T-helper 1 cell treated with Interleukin-12 subunit alpha and Interleukin-12 subunit beta and Interleukin-4 antibody, amounts not matched to agents 30 μg/mL and 1 μg/mL, for 36 hours (primary cell): ENCODE measurements at regions not wholly inside any gene's neighbourhood (a gene's known extent, or its start where the extent isn't known, plus 50 kb on each side); places are given as distances from the start of the nearest gene placed in this dataset.
"Not testable (repeated sequence)": the region's sequence is repeated elsewhere in the genome, so short reads cannot be mapped to it uniquely, and the experiment has no call there.

Experiments
- H3K27ac Mint-ChIP-seq: one replicate; pipeline ENCODE4 v1.8.0; 2021; ENCODE audit warnings: mild to moderate bottlenecking, mixed read lengths
- H3K27me3 Mint-ChIP-seq: one replicate; pipeline ENCODE4 v1.8.0; 2021; ENCODE audit warnings: low read depth, mixed read lengths
- H3K36me3 Mint-ChIP-seq: one replicate; pipeline ENCODE4 v1.8.0; 2021; ENCODE audit warnings: low read depth, mixed read lengths
- H3K4me1 Mint-ChIP-seq: one replicate; pipeline ENCODE4 v1.8.0; 2021; ENCODE audit warnings: low read depth, mixed read lengths
- H3K4me3 Mint-ChIP-seq: one replicate; pipeline ENCODE4 v1.8.0; 2021; ENCODE audit warnings: mild to moderate bottlenecking, moderate library complexity, mixed read lengths
- H3K9me3 Mint-ChIP-seq: one replicate; pipeline ENCODE4 v1.8.0; 2021; ENCODE audit warnings: mixed read lengths

DNA sequence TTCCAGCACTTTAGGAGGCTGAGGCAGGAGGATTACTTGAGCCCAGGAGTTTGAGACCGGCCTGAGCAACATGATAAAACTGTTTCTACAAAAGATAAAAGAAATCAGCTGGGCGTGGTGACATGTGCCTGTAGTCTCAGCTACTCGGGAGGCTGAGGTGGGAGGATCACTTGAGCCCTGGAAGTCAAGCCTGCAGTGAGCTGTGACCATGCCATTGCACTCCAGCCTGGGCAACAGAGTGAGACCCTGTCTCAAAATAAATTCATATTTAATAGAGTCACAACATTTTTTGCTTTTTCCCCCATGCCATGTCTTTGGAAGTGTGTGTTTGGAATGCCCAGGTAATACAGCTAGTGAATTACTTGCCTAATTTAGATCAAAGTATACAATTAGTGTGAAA is 349.6 kb downstream of the PRL start:
- not testable (repeated sequence) for H3K27ac Mint-ChIP-seq, H3K9me3 Mint-ChIP-seq, H3K27me3 Mint-ChIP-seq, H3K36me3 Mint-ChIP-seq, H3K4me3 Mint-ChIP-seq
- H3K4me1 Mint-ChIP-seq = peaks cover 13% of the 10 kb centered on the region

DNA sequence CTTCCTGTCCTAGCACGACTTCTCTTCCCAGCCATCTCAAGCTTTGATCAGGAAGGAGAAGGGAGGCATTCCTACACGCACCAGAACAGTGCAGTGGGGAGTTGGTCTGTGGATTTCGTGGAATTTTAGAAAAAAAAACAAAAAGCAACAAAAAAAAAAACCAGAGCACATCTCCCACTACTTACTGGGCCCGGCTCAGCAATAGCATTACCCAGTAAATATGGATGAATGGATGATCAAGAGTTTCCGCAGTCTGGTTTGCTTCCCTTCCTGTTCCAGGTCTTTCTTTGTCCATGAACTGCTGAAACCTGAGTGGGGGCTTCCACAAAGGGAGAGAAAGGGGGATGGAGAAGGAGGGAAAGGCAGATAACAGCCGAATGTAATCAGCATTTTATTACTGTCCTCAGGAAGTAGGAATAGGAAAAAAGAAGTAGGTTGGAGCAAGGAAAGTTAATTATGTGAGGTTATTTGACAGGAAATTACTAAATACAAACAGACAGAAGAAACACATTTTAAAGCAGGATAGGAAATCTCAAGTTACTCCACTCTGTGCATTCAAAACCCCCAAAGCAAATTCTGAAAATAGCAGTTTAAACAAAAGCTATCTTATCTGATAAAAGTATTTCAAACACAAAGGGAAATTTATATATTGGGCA is 349.0 kb downstream of the PRL start:
- no peak overlapping the region for H3K27ac Mint-ChIP-seq

GRCh38 chr6:21949211-21949801 is 347.5 kb downstream of the PRL start:
- H3K4me1 Mint-ChIP-seq = peaks cover 15% of the 10 kb centered on the region
- H3K9me3 Mint-ChIP-seq = no peaks in the 10 kb centered on the region
- no peak overlapping the region for H3K4me3 Mint-ChIP-seq
- no peak overlapping the region for H3K27ac Mint-ChIP-seq
- H3K36me3 Mint-ChIP-seq = no peaks in the 10 kb centered on the region
- peaks cover 5% of the 10 kb centered on the region for H3K27me3 Mint-ChIP-seq

More for the DNA sequence above, 349.0 kb downstream of the PRL start:
- Mint-ChIP-seq H3K36me3 (no peaks in the 10 kb centered on the region), H3K4me1 (peaks cover 13% of the 10 kb centered on the region), H3K9me3 (no peaks in the 10 kb centered on the region), H3K27me3 (peaks cover 5% of the 10 kb centered on the region), H3K4me3 (no peak overlapping the region)

DNA sequence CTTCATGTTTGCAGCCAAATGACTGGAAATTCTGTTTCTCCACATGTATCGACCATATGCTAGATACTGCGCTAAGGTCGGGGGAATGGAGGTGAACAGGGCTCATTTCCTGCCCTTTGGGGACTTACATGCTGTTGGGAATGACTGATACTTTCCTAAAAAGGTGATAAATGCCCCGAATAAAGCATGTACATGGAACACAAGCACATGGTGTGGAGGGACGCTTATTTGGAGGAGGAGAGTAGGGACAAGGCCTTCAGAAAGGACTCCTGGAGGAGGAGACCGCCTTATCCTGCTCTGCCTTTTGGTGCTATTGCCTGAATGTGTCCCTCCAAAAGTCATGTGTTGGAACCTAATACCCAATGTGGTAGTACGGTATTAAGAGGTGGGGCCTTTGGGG is 344.5 kb downstream of the PRL start:
- H3K9me3 Mint-ChIP-seq = no peaks in the 10 kb centered on the region
- H3K4me1 Mint-ChIP-seq = peaks cover 15% of the 10 kb centered on the region
- H3K36me3 Mint-ChIP-seq = no peaks in the 10 kb centered on the region
- no peak overlapping the region for H3K4me3 Mint-ChIP-seq
- H3K27ac Mint-ChIP-seq = no peak overlapping the region
- H3K27me3 Mint-ChIP-seq = peaks cover 5% of the 10 kb centered on the region

- H3K4me3 Mint-ChIP-seq = no peak overlapping the region
- H3K27me3 Mint-ChIP-seq = no peaks in the 10 kb centered on the region
- no peak overlapping the region for H3K27ac Mint-ChIP-seq
- no peaks in the 10 kb centered on the region for H3K36me3 Mint-ChIP-seq
- H3K9me3 Mint-ChIP-seq = no peaks in the 10 kb centered on the region
- H3K4me1 Mint-ChIP-seq = peaks cover 13% of the 10 kb centered on the region
Measured at GRCh38 chr6:21953831-21954801, 342.7 kb downstream of the PRL start.

DNA sequence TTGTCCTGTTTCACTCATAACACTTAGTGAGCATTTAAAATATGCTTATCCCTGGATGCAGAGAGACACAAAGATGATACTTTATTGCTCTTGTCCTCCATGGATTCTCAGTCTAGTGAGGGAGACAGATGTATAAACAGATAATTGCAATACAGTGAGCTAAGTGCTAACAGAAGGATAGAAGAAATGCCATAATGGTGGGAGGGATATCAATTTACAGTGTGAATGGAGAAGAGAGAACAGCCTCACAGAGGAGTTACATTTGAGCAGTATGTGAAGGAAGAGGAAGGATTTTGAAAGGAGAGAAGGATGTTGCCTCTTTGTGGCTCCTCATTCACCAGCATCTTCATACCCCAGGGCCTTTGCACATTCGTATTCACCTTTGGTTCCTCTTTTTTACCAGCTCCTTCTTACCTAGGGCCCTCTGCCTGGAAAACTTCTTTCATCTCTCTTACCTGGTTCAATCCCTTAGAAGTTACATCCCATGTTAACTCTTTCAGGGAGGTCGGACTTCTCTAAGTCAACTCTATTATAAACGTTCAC is 341.7 kb downstream of the PRL start:
- peaks cover 13% of the 10 kb centered on the region for H3K4me1 Mint-ChIP-seq
- no peaks in the 10 kb centered on the region for H3K9me3 Mint-ChIP-seq
- H3K27me3 Mint-ChIP-seq = no peaks in the 10 kb centered on the region
- no peak overlapping the region for H3K27ac Mint-ChIP-seq
- H3K4me3 Mint-ChIP-seq = no peak overlapping the region
- no peaks in the 10 kb centered on the region for H3K36me3 Mint-ChIP-seq

DNA sequence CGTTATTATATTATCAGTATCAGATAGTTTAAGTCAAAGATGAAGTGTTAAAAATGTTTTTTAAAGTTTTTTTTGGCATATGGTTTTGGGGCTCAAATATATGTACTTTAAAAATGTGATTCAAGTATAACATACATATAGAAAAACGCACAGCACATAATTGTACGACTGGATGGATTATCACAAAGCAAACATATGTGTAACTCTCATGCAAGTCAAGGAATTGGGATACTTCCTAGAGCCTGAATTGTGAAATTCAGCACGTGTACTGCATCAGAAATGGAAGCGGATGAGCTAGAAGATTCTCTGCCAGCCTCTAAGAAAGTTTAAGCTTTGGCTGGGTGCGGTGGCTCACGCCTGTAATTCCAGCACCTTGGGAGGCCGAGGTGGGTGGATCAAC is 340.9 kb downstream of the PRL start:
- no peak overlapping the region for H3K4me3 Mint-ChIP-seq
- H3K36me3 Mint-ChIP-seq = no peaks in the 10 kb centered on the region
- H3K9me3 Mint-ChIP-seq = no peaks in the 10 kb centered on the region
- H3K27ac Mint-ChIP-seq = no peak overlapping the region
- peaks cover 10% of the 10 kb centered on the region for H3K4me1 Mint-ChIP-seq
- H3K27me3 Mint-ChIP-seq = no peaks in the 10 kb centered on the region

DNA sequence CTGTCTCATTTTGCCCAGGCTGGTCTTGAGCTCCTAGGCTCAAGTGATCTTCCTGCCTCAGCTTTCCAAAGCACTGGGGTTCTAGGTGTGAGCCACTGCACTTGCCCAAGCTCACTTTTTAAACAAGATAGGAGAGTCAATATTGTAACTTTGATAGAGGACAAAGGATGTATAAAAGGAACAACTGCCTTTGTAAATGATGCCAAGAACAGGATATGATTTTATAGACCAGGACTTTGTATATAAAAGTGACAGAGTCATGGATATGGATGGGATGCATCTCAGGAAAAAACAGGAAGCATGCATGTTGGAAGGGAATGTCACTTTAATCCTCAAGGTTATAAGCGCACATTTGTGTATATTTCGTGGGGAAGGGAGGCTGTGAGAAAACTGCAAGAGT is 338.4 kb downstream of the PRL start:
- no peaks in the 10 kb centered on the region for H3K27me3 Mint-ChIP-seq
- no peaks in the 10 kb centered on the region for H3K36me3 Mint-ChIP-seq
- no peaks in the 10 kb centered on the region for H3K9me3 Mint-ChIP-seq
- H3K4me1 Mint-ChIP-seq = peaks cover 2% of the 10 kb centered on the region
- no peak overlapping the region for H3K27ac Mint-ChIP-seq
- no peak overlapping the region for H3K4me3 Mint-ChIP-seq

DNA sequence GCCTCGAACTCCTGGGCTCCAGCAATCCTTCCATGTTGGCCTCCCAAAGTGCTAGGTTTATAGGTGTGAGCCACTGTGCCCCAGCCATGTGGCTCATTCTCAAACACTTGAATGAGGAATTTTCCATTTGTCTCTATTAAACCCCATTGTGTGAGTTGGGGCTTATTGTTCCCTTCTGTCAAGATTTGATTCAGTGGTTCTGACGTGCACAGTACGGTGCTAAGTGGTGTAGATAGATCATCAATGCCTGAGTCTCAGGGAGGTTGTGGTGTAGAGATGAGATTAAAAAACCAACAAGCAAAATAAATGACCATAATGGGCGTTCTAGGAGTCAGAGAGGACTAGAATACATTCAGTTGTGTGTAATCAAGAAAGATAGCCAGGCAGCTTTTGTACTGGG is 335.6 kb downstream of the PRL start:
- peaks cover 2% of the 10 kb centered on the region for H3K4me1 Mint-ChIP-seq
- H3K4me3 Mint-ChIP-seq = no peak overlapping the region
- no peaks in the 10 kb centered on the region for H3K9me3 Mint-ChIP-seq
- H3K27me3 Mint-ChIP-seq = no peaks in the 10 kb centered on the region
- no peak overlapping the region for H3K27ac Mint-ChIP-seq
- no peaks in the 10 kb centered on the region for H3K36me3 Mint-ChIP-seq

- Mint-ChIP-seq H3K4me1 (peaks cover 2% of the 10 kb centered on the region), H3K4me3 (no peak overlapping the region), H3K27ac (no peak overlapping the region), H3K36me3 (no peaks in the 10 kb centered on the region), H3K9me3 (no peaks in the 10 kb centered on the region), H3K27me3 (no peaks in the 10 kb centered on the region)
Measured at GRCh38 chr6:21965016-21965415, 331.8 kb downstream of the PRL start.

DNA sequence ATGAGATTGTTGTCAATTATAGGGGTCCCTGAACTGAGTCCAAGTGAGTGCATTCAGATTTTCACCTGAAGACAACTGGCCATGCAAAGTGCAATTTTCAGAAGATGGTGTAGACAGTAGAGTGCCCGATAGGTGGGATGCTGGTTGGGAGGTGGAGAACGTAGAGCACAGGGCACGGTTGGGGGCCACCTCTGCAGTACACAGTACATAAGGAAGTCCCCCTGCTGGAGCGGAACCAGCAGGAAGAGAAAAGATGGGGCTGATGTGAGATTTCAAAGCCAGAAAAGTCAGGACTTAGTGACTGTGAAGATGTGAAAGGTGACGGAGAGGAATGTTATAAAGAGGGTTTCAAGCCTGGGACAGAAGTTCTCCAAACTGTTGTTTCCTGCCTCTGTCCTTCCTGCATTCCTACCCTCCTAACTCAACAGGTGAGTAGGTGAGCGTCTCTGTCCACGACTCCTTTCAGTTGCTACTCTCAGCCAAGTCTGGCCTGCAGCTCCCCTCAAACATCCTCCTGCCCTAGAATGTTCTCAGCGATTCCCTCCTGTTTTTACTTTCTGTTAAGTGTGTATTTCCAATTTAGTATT is 330.8 kb downstream of the PRL start:
- Mint-ChIP-seq H3K27ac (no peak overlapping the region), H3K27me3 (no peaks in the 10 kb centered on the region), H3K4me1 (peaks cover 2% of the 10 kb centered on the region), H3K4me3 (no peak overlapping the region), H3K36me3 (no peaks in the 10 kb centered on the region), H3K9me3 (no peaks in the 10 kb centered on the region)

DNA sequence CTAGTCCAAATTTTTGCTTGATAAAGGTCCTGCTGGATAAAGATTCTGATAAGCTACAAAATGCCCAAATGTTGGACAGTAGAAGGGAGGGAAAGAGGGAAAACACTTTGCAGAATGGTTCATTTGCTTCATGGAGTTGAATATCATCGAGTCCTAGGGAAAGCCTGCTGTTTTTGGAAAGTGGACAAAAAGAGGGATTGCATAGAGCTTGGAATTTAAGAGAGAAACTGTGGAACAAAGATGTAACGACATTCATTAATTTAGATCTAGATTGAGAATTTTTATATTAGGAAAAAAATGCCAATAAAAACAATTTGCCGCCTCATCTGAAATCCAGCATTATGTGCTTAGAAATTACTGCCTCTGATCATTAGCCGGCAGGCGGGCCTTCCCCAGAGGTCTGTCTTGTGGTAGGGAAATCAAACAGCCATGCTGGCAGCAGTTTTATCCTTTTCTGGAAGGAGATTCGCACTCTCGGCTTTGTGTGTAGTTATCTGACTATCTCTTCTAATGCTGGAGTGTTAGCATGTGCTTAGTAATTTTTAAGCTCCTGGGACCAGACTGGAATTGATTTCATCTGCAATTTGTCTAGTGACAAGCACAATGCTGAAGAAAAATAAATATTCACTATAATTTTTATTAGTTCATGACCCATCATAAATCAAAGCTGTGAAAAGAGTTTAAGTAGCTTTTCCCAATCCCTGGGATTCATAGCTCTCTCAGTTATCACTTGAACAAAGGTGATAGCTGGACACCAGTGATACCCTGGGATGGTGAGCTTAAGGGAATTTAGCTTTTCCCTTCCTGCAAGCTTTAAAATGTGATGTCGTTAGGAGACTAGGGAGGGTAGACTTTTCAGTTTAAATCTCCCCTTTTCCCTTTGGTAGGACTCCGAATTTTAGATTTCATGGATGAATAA is 329.5 kb downstream of the PRL start:
- peaks cover 2% of the 10 kb centered on the region for H3K4me1 Mint-ChIP-seq
- no peak overlapping the region for H3K4me3 Mint-ChIP-seq
- H3K9me3 Mint-ChIP-seq = no peaks in the 10 kb centered on the region
- no peaks in the 10 kb centered on the region for H3K27me3 Mint-ChIP-seq
- no peaks in the 10 kb centered on the region for H3K36me3 Mint-ChIP-seq
- H3K27ac Mint-ChIP-seq = no peak overlapping the region

- no peaks in the 10 kb centered on the region for H3K9me3 Mint-ChIP-seq
- peaks cover 2% of the 10 kb centered on the region for H3K4me1 Mint-ChIP-seq
- no peak overlapping the region for H3K4me3 Mint-ChIP-seq
- no peaks in the 10 kb centered on the region for H3K36me3 Mint-ChIP-seq
- no peak overlapping the region for H3K27ac Mint-ChIP-seq
- no peaks in the 10 kb centered on the region for H3K27me3 Mint-ChIP-seq
Measured at GRCh38 chr6:21968411-21968810, 328.4 kb downstream of the PRL start.

DNA sequence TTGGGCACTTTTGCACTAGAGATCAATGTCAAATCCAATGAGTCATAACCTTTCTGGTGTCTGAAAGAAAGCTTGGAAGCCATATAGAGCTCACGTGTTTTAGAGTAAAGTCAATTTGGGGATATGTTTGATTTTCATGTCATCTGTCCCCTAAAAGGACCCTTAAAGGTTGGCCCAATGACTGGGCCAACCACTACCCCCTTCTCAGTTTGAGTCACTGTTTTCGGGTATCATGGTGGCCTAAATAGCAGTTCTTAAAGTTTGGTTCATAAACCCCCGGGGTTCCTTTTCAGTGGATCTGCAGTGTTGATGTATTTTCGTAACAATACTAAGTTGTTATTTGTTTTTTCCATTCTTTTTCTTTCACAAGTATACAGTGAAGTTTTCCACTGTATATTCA is 327.6 kb downstream of the PRL start:
- no peaks in the 10 kb centered on the region for H3K9me3 Mint-ChIP-seq
- no peak overlapping the region for H3K4me3 Mint-ChIP-seq
- no peak overlapping the region for H3K27ac Mint-ChIP-seq
- H3K27me3 Mint-ChIP-seq = no peaks in the 10 kb centered on the region
- no peaks in the 10 kb centered on the region for H3K36me3 Mint-ChIP-seq
- peaks cover 2% of the 10 kb centered on the region for H3K4me1 Mint-ChIP-seq
